ENCODE measurements at regions not wholly inside any gene's neighbourhood (a gene's known extent, or its start where the extent isn't known, plus 50 kb on each side); places are given as distances from the start of the nearest gene placed in this dataset.

DNA sequence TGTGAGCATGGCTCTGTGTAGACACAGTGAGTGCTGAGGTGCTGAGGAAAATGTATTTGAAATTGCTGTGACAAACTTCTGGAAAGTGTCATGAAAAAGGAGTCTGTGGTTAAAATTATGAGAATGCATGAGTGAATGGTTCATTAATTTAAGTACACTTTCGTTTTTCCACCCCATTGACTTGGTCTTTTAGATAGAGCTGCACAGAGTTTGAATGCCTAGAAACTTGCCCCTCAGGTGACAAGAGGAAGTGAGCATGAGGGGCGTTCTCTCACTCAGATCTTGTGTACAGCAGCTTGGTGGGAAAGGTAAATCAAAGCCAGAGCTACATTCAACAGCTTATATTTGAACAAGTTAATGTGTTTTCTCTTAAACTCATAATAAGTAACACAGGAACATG is 296.8 kb downstream of the WDR72 start:
- WGBS (ENCODE audit: missing lambda C conversion rate): 27% methylated on average over 2 of the region's 2 CpGs
- no peak for FAIRE-seq
- no peak for DNase-seq (ENCODE audit: low read depth in 1 of 2, low spot score in 1 of 2)
- Histone ChIP-seq H3K4me2 (no peak overlapping the region), H3K9me3 (0 out of 3 replicates have a peak, but pooled peaks cover 3% of the 10 kb centered on the region), H3K27ac (no peak overlapping the region), H3K4me3 (no peak overlapping the region), H3K4me1 (no peaks in the 10 kb centered on the region)
- POLR2A ChIA-PET: no interaction called here
- no peak for ATAC-seq
- CTCF ChIA-PET: no interaction called here
- TF ChIP-seq NFE2L2 (conservative IDR thresholded peaks at IDR 0.05; ENCODE audit: low read length) (no peak), MAZ (IDR thresholded peaks at IDR 0.05; ENCODE audit: borderline replicate concordance, low read depth, low read length) (no peak), MAX (IDR thresholded peaks at IDR 0.05) (no peak), RAD21 (conservative IDR thresholded peaks at IDR 0.05 in 1 of 2, IDR thresholded peaks at IDR 0.05 in 1 of 2) (no peak), CBX8 (IDR thresholded peaks at IDR 0.05) (no peak), FOSB (CRISPR knock-in tag; IDR thresholded peaks at IDR 0.05) (no peak), FOSL2 (IDR thresholded peaks at IDR 0.05) (no peak), FOSL2 (CRISPR knock-in tag; IDR thresholded peaks at IDR 0.05) (no peak)

- no peak overlapping the region for H3K4me2 ChIP-seq
- H3K4me3 ChIP-seq: no peak overlapping the region
- H3K9me3 ChIP-seq: 0 out of 3 replicates have a peak, but pooled peaks cover 3% of the 10 kb centered on the region
- ChIA-PET CTCF (interaction anchor here (1.3 kb wide), 1 partner anchor 13 kb away, joined by 4 read pairs; no protein-coding TSS in a partner anchor), POLR2A (no interaction called here)
- DNase-seq (ENCODE audit: low read depth in 1 of 2, low spot score in 1 of 2) (no peak), ATAC-seq (no peak), FAIRE-seq (no peak)
- H3K4me1 ChIP-seq: peaks cover 9% of the 10 kb centered on the region; the same call in 2 of the 3 replicates
- no peak overlapping the region for H3K27ac ChIP-seq
- TF ChIP-seq CTCF (IDR thresholded peaks at IDR 0.05): no peak
- TF ChIP-seq MAFK (IDR thresholded peaks at IDR 0.05; ENCODE audit: partially characterized antibody): no peak
- TF ChIP-seq HEYL (CRISPR knock-in tag; IDR thresholded peaks at IDR 0.05): no peak
- TF ChIP-seq, protein P1, sequence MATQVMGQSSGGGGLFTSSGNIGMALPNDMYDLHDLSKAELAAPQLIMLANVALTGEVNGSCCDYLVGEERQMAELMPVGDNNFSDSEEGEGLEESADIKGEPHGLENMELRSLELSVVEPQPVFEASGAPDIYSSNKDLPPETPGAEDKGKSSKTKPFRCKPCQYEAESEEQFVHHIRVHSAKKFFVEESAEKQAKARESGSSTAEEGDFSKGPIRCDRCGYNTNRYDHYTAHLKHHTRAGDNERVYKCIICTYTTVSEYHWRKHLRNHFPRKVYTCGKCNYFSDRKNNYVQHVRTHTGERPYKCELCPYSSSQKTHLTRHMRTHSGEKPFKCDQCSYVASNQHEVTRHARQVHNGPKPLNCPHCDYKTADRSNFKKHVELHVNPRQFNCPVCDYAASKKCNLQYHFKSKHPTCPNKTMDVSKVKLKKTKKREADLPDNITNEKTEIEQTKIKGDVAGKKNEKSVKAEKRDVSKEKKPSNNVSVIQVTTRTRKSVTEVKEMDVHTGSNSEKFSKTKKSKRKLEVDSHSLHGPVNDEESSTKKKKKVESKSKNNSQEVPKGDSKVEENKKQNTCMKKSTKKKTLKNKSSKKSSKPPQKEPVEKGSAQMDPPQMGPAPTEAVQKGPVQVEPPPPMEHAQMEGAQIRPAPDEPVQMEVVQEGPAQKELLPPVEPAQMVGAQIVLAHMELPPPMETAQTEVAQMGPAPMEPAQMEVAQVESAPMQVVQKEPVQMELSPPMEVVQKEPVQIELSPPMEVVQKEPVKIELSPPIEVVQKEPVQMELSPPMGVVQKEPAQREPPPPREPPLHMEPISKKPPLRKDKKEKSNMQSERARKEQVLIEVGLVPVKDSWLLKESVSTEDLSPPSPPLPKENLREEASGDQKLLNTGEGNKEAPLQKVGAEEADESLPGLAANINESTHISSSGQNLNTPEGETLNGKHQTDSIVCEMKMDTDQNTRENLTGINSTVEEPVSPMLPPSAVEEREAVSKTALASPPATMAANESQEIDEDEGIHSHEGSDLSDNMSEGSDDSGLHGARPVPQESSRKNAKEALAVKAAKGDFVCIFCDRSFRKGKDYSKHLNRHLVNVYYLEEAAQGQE (IDR thresholded peaks at IDR 0.05): no peak
- TF ChIP-seq SREBF2 (IDR thresholded peaks at IDR 0.05): no peak
- no peak for TF ChIP-seq POLR2A (IDR thresholded peaks at IDR 0.05; ENCODE audit: low read length)
- TF ChIP-seq NR3C1 (IDR thresholded peaks at IDR 0.05): no peak
- TF ChIP-seq HOXB5 (CRISPR knock-in tag; IDR thresholded peaks at IDR 0.05): no peak
- TF ChIP-seq ELK1 (IDR thresholded peaks at IDR 0.05; ENCODE audit: low read depth, low read length): no peak
- TF ChIP-seq ESRRA (IDR thresholded peaks at IDR 0.05; ENCODE audit: borderline replicate concordance, low read length): no peak
- TF ChIP-seq TP53 (CRISPR knock-in tag; IDR thresholded peaks at IDR 0.05): no peak
- no peak for TF ChIP-seq GATA3 (IDR thresholded peaks at IDR 0.05; ENCODE audit: borderline replicate concordance)
- no peak for TF ChIP-seq EP300 (IDR thresholded peaks at IDR 0.05)
- TF ChIP-seq FOSB (CRISPR knock-in tag; IDR thresholded peaks at IDR 0.05): no peak
- TF ChIP-seq, protein P2, sequence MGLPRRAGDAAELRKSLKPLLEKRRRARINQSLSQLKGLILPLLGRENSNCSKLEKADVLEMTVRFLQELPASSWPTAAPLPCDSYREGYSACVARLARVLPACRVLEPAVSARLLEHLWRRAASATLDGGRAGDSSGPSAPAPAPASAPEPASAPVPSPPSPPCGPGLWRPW (IDR thresholded peaks at IDR 0.05): no peak
- no peak for TF ChIP-seq KDM5A (IDR thresholded peaks at IDR 0.05)
- 87% methylated on average over 3 of the region's 3 CpGs for WGBS (ENCODE audit: missing lambda C conversion rate)
Observed at GRCh38 chr15:53461677-53462076, 297.8 kb downstream of the WDR72 start.
